ENCODE measurements at regions not wholly inside any gene's neighbourhood (a gene's known extent, or its start where the extent isn't known, plus 50 kb on each side); places are given as distances from the start of the nearest gene placed in this dataset.
"Not testable (repeated sequence)": the region's sequence is repeated elsewhere in the genome, so short reads cannot be mapped to it uniquely, and the experiment has no call there.

- DNase-seq (ENCODE audit: low read depth, low spot score): no peak
- ChIA-PET CTCF (no interaction called here), POLR2A (no interaction called here)
- H3K4me3 ChIP-seq (ENCODE audit: low read depth, low read length): no peak overlapping the region
- TF ChIP-seq CTCF (IDR thresholded peaks at IDR 0.05; ENCODE audit: insufficient read depth, low read length, missing control alignments): no peak
Observed at GRCh38 chr6:16019462-16019861, 109.4 kb upstream of the MYLIP start.

- no peak for DNase-seq (ENCODE audit: low read depth, low spot score)
- ChIA-PET CTCF (no interaction called here), POLR2A (no interaction called here)
- TF ChIP-seq CTCF (IDR thresholded peaks at IDR 0.05; ENCODE audit: insufficient read depth, low read length, missing control alignments): no peak
- no peak overlapping the region for H3K4me3 ChIP-seq (ENCODE audit: low read depth, low read length)
Observed at GRCh38 chr6:16018626-16019025, 110.3 kb upstream of the MYLIP start.

GRCh38 chr6:16014325-16014724 lies 114.6 kb upstream of the MYLIP start:
- CTCF ChIA-PET; DNase-seq (ENCODE audit: low read depth, low spot score); H3K4me3 ChIP-seq (ENCODE audit: low read depth, low read length); POLR2A ChIA-PET: not testable (repeated sequence)

GRCh38 chr6:16007146-16007545 lies 121.7 kb upstream of the MYLIP start:
- TF ChIP-seq CTCF (IDR thresholded peaks at IDR 0.05; ENCODE audit: insufficient read depth, low read length, missing control alignments): no peak
- H3K4me3 ChIP-seq (ENCODE audit: low read depth, low read length): no peak overlapping the region
- ChIA-PET POLR2A (no interaction called here), CTCF (no interaction called here)
- DNase-seq (ENCODE audit: low read depth, low spot score): no peak

GRCh38 chr6:16006681-16007080 lies 122.2 kb upstream of the MYLIP start:
- no peak for TF ChIP-seq CTCF (IDR thresholded peaks at IDR 0.05; ENCODE audit: insufficient read depth, low read length, missing control alignments)
- CTCF ChIA-PET: no interaction called here
- no peak overlapping the region for H3K4me3 ChIP-seq (ENCODE audit: low read depth, low read length)
- POLR2A ChIA-PET: no interaction called here
- no peak for DNase-seq (ENCODE audit: low read depth, low spot score)

- H3K4me3 ChIP-seq (ENCODE audit: low read depth, low read length): no peak overlapping the region
- POLR2A ChIA-PET: no interaction called here
- CTCF ChIA-PET: no interaction called here
- no peak for DNase-seq (ENCODE audit: low read depth, low spot score)
- no peak for TF ChIP-seq CTCF (IDR thresholded peaks at IDR 0.05; ENCODE audit: insufficient read depth, low read length, missing control alignments)
Observed at GRCh38 chr6:16004934-16005679, 123.8 kb upstream of the MYLIP start.

- ChIA-PET CTCF (no interaction called here), POLR2A (no interaction called here)
- no peak for DNase-seq (ENCODE audit: low read depth, low spot score)
- no peak overlapping the region for H3K4me3 ChIP-seq (ENCODE audit: low read depth, low read length)
- TF ChIP-seq CTCF (IDR thresholded peaks at IDR 0.05; ENCODE audit: insufficient read depth, low read length, missing control alignments): no peak
Observed at GRCh38 chr6:16003197-16003491, 125.7 kb upstream of the MYLIP start.

Measured in AG04449 (cell line).